Peyer's patch (tissue), 4 donors: ENCODE measurements at regions not wholly inside any gene's neighbourhood (a gene's known extent, or its start where the extent isn't known, plus 50 kb on each side); places are given as distances from the start of the nearest gene placed in this dataset.
"Not testable (repeated sequence)": the region's sequence is repeated elsewhere in the genome, so short reads cannot be mapped to it uniquely, and the experiment has no call there.

Experiments used
- DNase-seq, 3 donors: peaks; one replicate each; pipeline ENCODE4 v3.0.0-alpha.2; 2017 to 2019
- H3K27ac ChIP-seq, 4 donors: fragments of 200-600 bp; sonication (generic); one replicate each; pipeline ENCODE4 v1.5.1; 2016 to 2019
- H3K27me3 ChIP-seq, 2 donors: fragments of 200-600 bp; sonication (generic); one replicate each; pipeline ENCODE4 v1.5.1; 2019
- H3K36me3 ChIP-seq, 3 donors: fragments of 200-600 bp; sonication (generic); one replicate each; pipeline ENCODE4 v1.5.1; 2016 to 2019
- H3K4me1 ChIP-seq, 4 donors: fragments of 200-600 bp; sonication (generic); one replicate each; pipeline ENCODE4 v1.5.1; 2016 to 2019
- H3K4me3 ChIP-seq, 4 donors: fragments of 200-600 bp; sonication (generic); 1 replicate in 3 of 4; 2 replicates in 1 of 4; pipeline ENCODE4 v1.5.1; 2016 to 2019; ENCODE audit warnings: mild to moderate bottlenecking in 1 of 4
- H3K9me3 ChIP-seq, 4 donors: fragments of 200-600 bp; sonication (generic); one replicate each; pipeline ENCODE4 v1.5.1; 2016 to 2019; ENCODE audit warnings: mild to moderate bottlenecking in 1 of 4
- CTCF ChIP-seq, 6 experiments: fragments of 450-650 bp in 4 of 6; fragments of 200-600 bp in 2 of 6; sonication (generic) in 1 of 6; IDR thresholded peaks; one replicate each; pipeline ENCODE4 v1.5.1; 2017 to 2019; ENCODE audit warnings: antibody characterized with exemption in 6 of 6, mild to moderate bottlenecking in 3 of 6, moderate library complexity in 1 of 6
- POLR2A ChIP-seq, 2 donors: fragments of 450-650 bp; IDR thresholded peaks; one replicate each; pipeline ENCODE4 v1.5.1; 2017; ENCODE audit warnings: antibody characterized with exemption in 2 of 2, mild to moderate bottlenecking in 2 of 2, moderate library complexity in 2 of 2

DNA sequence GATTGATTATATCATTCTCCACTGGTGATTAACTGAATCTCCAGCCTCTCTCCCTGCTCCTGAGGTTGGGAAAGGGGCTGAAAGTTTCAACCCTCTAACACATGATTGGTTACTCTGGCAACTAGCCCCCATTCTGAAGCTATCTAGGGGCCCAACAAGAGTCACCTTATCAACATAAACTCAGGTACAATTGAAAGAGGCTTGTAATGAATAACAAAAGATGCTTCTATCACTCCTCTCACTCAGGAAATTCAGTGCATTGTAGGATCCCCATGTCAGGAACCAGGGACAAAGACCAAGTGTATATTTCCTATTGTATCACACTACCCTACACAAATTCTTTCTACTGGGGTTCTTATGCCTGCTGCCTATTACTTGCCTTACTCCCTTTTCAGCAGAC, 123.9 kb upstream of the SLC13A1 start:
- Histone ChIP-seq H3K4me1 (no peaks in the 10 kb centered on the region), H3K4me3 (no peak overlapping the region), H3K9me3 (peaks cover 0 to 4% (median 1%) of the 10 kb centered on the region in 4 donors), H3K27me3 (no peaks in the 10 kb centered on the region), H3K36me3 (no peaks in the 10 kb centered on the region), H3K27ac (no peak overlapping the region)
- no peak for TF ChIP-seq POLR2A (IDR thresholded peaks at IDR 0.05)
- no peak for TF ChIP-seq CTCF (IDR thresholded peaks at IDR 0.05)
- no peak for DNase-seq

GRCh38 chr7:123321578-123321977, 121.8 kb upstream of the SLC13A1 start:
- not testable (repeated sequence) for H3K9me3 ChIP-seq, H3K4me1 ChIP-seq, DNase-seq, H3K4me3 ChIP-seq, H3K27ac ChIP-seq, H3K27me3 ChIP-seq, H3K36me3 ChIP-seq

DNA sequence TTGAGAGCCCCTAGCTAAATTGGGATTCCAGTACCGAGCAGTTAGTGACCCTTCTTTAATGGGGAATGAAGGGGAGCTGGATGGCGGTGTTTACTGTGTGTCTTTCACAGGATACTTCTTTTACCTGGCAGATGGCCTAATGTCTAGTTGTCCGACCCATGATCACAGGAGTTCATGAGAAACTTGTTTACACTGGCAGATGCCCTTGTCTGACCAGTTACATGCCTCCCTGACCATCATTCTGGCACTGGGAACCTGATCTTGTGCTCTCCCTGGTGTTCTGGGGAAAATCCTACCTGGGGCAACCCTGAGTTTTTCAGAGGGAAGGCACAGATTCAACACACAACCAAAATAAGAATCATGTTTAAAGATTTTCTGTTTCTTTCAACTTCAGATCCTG, 120.1 kb upstream of the SLC13A1 start:
- H3K36me3 ChIP-seq: no peaks in the 10 kb centered on the region
- peaks cover 0 to 4% (median 1%) of the 10 kb centered on the region in 4 donors for H3K9me3 ChIP-seq
- DNase-seq: no peak
- TF ChIP-seq CTCF (IDR thresholded peaks at IDR 0.05) (no peak), POLR2A (IDR thresholded peaks at IDR 0.05) (no peak)
- H3K27me3 ChIP-seq: no peaks in the 10 kb centered on the region
- no peak overlapping the region for H3K27ac ChIP-seq
- no peaks in the 10 kb centered on the region for H3K4me1 ChIP-seq
- H3K4me3 ChIP-seq: no peak overlapping the region

GRCh38 chr7:123314886-123315285, 115.1 kb upstream of the SLC13A1 start:
- Histone ChIP-seq H3K4me3 (no peak overlapping the region), H3K27me3 (no peaks in the 10 kb centered on the region), H3K9me3 (no peaks in the 10 kb centered on the region), H3K4me1 (no peaks in the 10 kb centered on the region), H3K27ac (no peak overlapping the region), H3K36me3 (no peaks in the 10 kb centered on the region)
- DNase-seq: no peak
- no peak for TF ChIP-seq CTCF (IDR thresholded peaks at IDR 0.05)
- no peak for TF ChIP-seq POLR2A (IDR thresholded peaks at IDR 0.05)

DNA sequence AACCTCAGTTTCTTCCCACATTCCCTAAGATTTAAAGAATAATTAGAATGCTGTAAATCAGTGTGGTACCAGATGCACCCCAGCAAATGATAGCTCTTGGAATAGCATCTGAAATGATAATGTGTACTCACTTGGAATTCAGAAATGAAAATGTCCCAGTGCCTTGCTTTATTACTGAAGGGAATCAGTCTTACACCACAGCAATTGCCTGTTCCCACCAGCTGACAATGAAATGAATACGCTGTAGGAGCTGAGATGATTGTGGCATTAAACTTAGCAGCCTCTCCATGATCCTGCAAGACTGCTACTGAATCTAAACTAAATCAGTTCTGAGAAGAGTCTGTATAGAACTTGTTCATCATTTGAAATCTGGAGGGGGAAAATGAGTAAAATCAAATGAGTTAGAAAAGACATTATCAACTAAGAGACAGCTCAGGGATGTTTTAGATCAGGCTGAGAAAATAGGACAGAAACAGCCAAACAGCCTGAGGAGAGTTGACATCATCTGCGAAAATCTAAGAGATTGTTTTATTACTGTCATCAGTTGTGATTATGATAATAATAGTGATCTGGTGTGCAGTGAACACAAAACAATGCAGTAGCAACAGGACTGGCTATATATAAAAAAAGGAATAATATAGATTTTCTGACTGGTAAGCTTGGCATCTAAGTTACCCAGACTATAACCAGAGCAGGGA, 108.6 kb upstream of the SLC13A1 start:
- no peaks in the 10 kb centered on the region for H3K9me3 ChIP-seq
- no peaks in the 10 kb centered on the region for H3K36me3 ChIP-seq
- DNase-seq: no peak
- no peak overlapping the region for H3K27ac ChIP-seq
- H3K4me3 ChIP-seq: no peak overlapping the region
- TF ChIP-seq POLR2A (IDR thresholded peaks at IDR 0.05): no peak
- TF ChIP-seq CTCF (IDR thresholded peaks at IDR 0.05): no peak
- no peaks in the 10 kb centered on the region for H3K4me1 ChIP-seq
- no peaks in the 10 kb centered on the region for H3K27me3 ChIP-seq

DNA sequence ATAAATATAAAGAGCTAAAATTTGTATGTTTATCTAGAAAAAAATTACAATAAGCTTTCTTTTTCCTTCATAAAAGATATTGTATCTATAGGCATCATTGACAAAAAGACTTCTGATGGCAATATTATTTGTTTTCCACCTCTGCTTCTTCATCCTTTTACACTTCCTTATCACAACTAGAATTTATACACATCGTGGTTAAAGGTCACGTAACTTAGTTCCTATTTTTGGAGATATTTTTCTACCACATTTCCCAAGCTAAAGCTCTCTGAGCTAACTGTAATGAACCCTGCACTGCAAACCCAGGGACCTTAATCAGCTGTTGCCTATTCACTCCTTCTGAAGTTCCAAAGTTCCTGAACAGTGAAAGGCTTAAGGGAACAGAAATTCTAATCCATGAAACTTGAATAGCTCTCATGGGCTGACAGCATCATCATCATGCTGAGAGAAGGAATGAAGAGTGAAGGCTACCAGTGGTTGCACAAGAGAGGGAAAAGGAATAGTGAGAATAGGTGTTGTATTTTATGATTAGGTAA, 106.1 kb upstream of the SLC13A1 start:
- no peaks in the 10 kb centered on the region for H3K36me3 ChIP-seq
- TF ChIP-seq POLR2A (IDR thresholded peaks at IDR 0.05) (no peak), CTCF (IDR thresholded peaks at IDR 0.05) (no peak)
- no peaks in the 10 kb centered on the region for H3K9me3 ChIP-seq
- DNase-seq: no peak
- H3K27me3 ChIP-seq: no peaks in the 10 kb centered on the region
- no peak overlapping the region for H3K27ac ChIP-seq
- H3K4me1 ChIP-seq: no peaks in the 10 kb centered on the region
- H3K4me3 ChIP-seq: no peak overlapping the region
